ENCODE measurements at regions not wholly inside any gene's neighbourhood (a gene's known extent, or its start where the extent isn't known, plus 50 kb on each side); places are given as distances from the start of the nearest gene placed in this dataset.

DNA sequence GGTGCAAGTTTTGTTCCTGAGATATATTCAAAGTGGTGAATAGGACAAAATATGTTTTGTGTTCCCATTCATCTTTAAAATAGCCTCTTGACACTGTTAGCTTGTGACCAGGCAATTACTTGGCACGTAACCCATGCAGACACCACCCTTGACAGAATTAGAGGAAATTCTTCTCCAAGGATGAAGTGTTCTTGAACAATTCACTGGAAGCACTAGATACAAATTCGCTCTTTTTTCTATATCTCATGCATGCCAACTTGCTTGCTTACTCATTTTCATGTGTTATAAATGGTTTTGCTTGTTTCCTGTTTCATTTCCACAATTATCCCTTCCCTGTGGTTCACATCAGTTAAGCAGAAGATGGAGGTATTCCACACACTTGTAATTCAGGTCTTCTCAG, 105.2 kb upstream of the MAN1A1 start:
- H3K27me3 ChIP-seq (ENCODE audit: insufficient read depth) = no peaks in the 10 kb centered on the region
- no peaks in the 10 kb centered on the region for H3K36me3 ChIP-seq (ENCODE audit: insufficient read depth)
- TF ChIP-seq ZNF331 (CRISPR knock-in tag; IDR thresholded peaks at IDR 0.05; ENCODE audit: low read depth) = no peak
- no peak overlapping the region for H3K4me3 ChIP-seq
- no peak for DNase-seq (ENCODE audit: low spot score)
- H3K9me3 Mint-ChIP-seq = no peaks in the 10 kb centered on the region
- H3K27me3 Mint-ChIP-seq (ENCODE audit: insufficient read depth, low read depth, poor library complexity) = peaks cover 7% of the 10 kb centered on the region
- H3F3A ChIP-seq (replicated peaks; ENCODE audit: low read depth) = no peaks in the 10 kb centered on the region
- no peaks in the 10 kb centered on the region for H3K36me3 Mint-ChIP-seq (ENCODE audit: low read depth)
- peaks cover 14% of the 10 kb centered on the region for H3K9me2 ChIP-seq (ENCODE audit: insufficient read depth)
- no peak overlapping the region for H3K4me2 ChIP-seq
- no peaks in the 10 kb centered on the region for H3K79me2 ChIP-seq (replicated peaks; ENCODE audit: insufficient read depth)
- peaks cover 7% of the 10 kb centered on the region for H3K4me1 Mint-ChIP-seq
- H3K4me3 Mint-ChIP-seq = no peak overlapping the region
- H3K27ac ChIP-seq (ENCODE audit: low read depth) = no peak overlapping the region
- no peak overlapping the region for H2AFZ ChIP-seq
- ATAC-seq = no peak
- no peaks in the 10 kb centered on the region for H4K20me1 ChIP-seq (replicated peaks; ENCODE audit: insufficient read depth)
- no peaks in the 10 kb centered on the region for H3K4me1 ChIP-seq (ENCODE audit: insufficient read depth)
- H3K27ac Mint-ChIP-seq = no peak overlapping the region

DNA sequence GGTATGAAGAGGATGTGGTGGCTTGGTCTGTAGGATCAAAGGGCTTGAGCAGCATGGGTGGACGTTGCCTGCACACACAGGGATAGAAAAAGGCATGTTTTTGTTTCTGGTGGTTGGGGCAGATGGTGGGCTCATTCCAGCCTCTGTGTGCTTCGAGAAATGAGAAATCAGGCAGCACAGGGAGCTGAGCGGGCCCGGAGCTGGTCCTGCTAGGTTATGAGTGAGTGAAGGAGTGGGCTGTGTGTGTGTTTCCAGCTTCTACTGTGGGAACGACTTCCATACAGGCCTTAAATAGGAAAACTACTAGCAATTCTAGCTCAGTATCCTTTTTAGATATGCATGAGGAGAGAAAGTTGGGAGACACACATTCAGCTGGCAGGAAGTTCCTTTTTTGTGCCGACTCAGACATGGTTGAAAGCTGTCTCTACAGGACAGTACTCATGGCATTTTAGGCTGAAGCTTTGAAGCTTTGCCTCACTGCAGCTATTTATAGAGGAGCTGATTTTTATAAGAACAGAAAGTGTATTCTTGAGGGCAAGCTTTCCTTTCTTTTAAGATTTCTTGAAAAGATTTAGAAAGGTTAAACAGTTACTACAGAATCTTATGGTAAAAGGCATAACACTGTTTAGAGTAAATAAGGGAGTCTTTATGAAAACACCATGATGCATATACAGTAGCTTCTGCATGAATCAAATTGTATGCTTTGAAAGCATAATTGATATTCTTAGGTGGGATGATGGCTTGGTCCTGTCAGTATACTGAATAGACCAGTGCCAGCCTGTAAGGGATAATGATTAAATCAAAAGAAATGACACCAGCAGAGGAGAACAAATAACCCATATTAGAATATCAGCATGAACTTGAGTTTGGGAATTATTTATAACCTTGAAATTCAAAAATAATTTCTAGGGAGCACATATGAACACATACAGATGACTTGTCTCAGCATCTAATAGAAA, 104.0 kb upstream of the MAN1A1 start:
- Histone ChIP-seq H3K79me2 (replicated peaks; ENCODE audit: insufficient read depth) (no peaks in the 10 kb centered on the region), H3K9me2 (ENCODE audit: insufficient read depth) (peaks cover 14% of the 10 kb centered on the region), H3K4me2 (no peak overlapping the region), H3K4me1 (ENCODE audit: insufficient read depth) (no peaks in the 10 kb centered on the region), H3K4me3 (no peak overlapping the region), H3K27me3 (ENCODE audit: insufficient read depth) (no peaks in the 10 kb centered on the region), H3F3A (replicated peaks; ENCODE audit: low read depth) (no peaks in the 10 kb centered on the region), H3K36me3 (ENCODE audit: insufficient read depth) (no peaks in the 10 kb centered on the region), H4K20me1 (replicated peaks; ENCODE audit: insufficient read depth) (no peaks in the 10 kb centered on the region), H2AFZ (0 out of 2 replicates have a peak overlapping the region, but pooled peaks have one; percentile 43), H3K27ac (ENCODE audit: low read depth) (no peak overlapping the region)
- Mint-ChIP-seq H3K9me3 (no peaks in the 10 kb centered on the region), H3K27me3 (ENCODE audit: insufficient read depth, low read depth, poor library complexity) (peaks cover 9% of the 10 kb centered on the region), H3K36me3 (ENCODE audit: low read depth) (no peaks in the 10 kb centered on the region), H3K4me3 (no peak overlapping the region), H3K27ac (peak overlapping the region; percentile 46), H3K4me1 (peaks cover 7% of the 10 kb centered on the region)
- no peak for DNase-seq (ENCODE audit: low spot score)
- no peak for ATAC-seq
- TF ChIP-seq EZH2 (IDR thresholded peaks at IDR 0.05; ENCODE audit: low read depth, unreplicated experiment) = no peak
- no peak for TF ChIP-seq ZNF331 (CRISPR knock-in tag; IDR thresholded peaks at IDR 0.05; ENCODE audit: low read depth)
- TF ChIP-seq, protein P1, sequence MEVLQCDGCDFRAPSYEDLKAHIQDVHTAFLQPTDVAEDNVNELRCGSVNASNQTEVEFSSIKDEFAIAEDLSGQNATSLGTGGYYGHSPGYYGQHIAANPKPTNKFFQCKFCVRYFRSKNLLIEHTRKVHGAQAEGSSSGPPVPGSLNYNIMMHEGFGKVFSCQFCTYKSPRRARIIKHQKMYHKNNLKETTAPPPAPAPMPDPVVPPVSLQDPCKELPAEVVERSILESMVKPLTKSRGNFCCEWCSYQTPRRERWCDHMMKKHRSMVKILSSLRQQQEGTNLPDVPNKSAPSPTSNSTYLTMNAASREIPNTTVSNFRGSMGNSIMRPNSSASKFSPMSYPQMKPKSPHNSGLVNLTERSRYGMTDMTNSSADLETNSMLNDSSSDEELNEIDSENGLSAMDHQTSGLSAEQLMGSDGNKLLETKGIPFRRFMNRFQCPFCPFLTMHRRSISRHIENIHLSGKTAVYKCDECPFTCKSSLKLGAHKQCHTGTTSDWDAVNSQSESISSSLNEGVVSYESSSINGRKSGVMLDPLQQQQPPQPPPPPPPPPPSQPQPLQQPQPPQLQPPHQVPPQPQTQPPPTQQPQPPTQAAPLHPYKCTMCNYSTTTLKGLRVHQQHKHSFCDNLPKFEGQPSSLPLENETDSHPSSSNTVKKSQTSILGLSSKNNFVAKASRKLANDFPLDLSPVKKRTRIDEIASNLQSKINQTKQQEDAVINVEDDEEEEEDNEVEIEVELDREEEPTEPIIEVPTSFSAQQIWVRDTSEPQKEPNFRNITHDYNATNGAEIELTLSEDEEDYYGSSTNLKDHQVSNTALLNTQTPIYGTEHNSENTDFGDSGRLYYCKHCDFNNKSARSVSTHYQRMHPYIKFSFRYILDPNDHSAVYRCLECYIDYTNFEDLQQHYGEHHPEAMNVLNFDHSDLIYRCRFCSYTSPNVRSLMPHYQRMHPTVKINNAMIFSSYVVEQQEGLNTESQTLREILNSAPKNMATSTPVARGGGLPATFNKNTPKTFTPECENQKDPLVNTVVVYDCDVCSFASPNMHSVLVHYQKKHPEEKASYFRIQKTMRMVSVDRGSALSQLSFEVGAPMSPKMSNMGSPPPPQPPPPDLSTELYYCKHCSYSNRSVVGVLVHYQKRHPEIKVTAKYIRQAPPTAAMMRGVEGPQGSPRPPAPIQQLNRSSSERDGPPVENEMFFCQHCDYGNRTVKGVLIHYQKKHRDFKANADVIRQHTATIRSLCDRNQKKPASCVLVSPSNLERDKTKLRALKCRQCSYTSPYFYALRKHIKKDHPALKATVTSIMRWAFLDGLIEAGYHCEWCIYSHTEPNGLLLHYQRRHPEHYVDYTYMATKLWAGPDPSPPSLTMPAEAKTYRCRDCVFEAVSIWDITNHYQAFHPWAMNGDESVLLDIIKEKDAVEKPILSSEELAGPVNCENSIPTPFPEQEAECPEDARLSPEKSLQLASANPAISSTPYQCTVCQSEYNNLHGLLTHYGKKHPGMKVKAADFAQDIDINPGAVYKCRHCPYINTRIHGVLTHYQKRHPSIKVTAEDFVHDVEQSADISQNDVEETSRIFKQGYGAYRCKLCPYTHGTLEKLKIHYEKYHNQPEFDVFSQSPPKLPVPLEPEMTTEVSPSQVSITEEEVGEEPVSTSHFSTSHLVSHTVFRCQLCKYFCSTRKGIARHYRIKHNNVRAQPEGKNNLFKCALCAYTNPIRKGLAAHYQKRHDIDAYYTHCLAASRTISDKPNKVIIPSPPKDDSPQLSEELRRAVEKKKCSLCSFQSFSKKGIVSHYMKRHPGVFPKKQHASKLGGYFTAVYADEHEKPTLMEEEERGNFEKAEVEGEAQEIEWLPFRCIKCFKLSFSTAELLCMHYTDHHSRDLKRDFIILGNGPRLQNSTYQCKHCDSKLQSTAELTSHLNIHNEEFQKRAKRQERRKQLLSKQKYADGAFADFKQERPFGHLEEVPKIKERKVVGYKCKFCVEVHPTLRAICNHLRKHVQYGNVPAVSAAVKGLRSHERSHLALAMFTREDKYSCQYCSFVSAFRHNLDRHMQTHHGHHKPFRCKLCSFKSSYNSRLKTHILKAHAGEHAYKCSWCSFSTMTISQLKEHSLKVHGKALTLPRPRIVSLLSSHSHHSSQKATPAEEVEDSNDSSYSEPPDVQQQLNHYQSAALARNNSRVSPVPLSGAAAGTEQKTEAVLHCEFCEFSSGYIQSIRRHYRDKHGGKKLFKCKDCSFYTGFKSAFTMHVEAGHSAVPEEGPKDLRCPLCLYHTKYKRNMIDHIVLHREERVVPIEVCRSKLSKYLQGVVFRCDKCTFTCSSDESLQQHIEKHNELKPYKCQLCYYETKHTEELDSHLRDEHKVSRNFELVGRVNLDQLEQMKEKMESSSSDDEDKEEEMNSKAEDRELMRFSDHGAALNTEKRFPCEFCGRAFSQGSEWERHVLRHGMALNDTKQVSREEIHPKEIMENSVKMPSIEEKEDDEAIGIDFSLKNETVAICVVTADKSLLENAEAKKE (CRISPR knock-in tag; IDR thresholded peaks at IDR 0.05) = no peak
- no peak for TF ChIP-seq ZNF114 (CRISPR knock-in tag; IDR thresholded peaks at IDR 0.05)
- no peak for TF ChIP-seq STAT1 (IDR thresholded peaks at IDR 0.05; ENCODE audit: unreplicated experiment)
- TF ChIP-seq EZH2phosphoT487 (IDR thresholded peaks at IDR 0.05; ENCODE audit: unreplicated experiment) = no peak
- TF ChIP-seq JUNB (IDR thresholded peaks at IDR 0.05; ENCODE audit: unreplicated experiment) = no peak
- TF ChIP-seq, protein P2, sequence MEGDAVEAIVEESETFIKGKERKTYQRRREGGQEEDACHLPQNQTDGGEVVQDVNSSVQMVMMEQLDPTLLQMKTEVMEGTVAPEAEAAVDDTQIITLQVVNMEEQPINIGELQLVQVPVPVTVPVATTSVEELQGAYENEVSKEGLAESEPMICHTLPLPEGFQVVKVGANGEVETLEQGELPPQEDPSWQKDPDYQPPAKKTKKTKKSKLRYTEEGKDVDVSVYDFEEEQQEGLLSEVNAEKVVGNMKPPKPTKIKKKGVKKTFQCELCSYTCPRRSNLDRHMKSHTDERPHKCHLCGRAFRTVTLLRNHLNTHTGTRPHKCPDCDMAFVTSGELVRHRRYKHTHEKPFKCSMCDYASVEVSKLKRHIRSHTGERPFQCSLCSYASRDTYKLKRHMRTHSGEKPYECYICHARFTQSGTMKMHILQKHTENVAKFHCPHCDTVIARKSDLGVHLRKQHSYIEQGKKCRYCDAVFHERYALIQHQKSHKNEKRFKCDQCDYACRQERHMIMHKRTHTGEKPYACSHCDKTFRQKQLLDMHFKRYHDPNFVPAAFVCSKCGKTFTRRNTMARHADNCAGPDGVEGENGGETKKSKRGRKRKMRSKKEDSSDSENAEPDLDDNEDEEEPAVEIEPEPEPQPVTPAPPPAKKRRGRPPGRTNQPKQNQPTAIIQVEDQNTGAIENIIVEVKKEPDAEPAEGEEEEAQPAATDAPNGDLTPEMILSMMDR (conservative IDR thresholded peaks at IDR 0.05; ENCODE audit: low read depth in 2 of 2) = no peak
- TF ChIP-seq, protein P3, sequence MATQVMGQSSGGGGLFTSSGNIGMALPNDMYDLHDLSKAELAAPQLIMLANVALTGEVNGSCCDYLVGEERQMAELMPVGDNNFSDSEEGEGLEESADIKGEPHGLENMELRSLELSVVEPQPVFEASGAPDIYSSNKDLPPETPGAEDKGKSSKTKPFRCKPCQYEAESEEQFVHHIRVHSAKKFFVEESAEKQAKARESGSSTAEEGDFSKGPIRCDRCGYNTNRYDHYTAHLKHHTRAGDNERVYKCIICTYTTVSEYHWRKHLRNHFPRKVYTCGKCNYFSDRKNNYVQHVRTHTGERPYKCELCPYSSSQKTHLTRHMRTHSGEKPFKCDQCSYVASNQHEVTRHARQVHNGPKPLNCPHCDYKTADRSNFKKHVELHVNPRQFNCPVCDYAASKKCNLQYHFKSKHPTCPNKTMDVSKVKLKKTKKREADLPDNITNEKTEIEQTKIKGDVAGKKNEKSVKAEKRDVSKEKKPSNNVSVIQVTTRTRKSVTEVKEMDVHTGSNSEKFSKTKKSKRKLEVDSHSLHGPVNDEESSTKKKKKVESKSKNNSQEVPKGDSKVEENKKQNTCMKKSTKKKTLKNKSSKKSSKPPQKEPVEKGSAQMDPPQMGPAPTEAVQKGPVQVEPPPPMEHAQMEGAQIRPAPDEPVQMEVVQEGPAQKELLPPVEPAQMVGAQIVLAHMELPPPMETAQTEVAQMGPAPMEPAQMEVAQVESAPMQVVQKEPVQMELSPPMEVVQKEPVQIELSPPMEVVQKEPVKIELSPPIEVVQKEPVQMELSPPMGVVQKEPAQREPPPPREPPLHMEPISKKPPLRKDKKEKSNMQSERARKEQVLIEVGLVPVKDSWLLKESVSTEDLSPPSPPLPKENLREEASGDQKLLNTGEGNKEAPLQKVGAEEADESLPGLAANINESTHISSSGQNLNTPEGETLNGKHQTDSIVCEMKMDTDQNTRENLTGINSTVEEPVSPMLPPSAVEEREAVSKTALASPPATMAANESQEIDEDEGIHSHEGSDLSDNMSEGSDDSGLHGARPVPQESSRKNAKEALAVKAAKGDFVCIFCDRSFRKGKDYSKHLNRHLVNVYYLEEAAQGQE (IDR thresholded peaks at IDR 0.05; ENCODE audit: unreplicated experiment) = no peak
